LHCN-M2 (cell line): ENCODE measurements at regions not wholly inside any gene's neighbourhood (a gene's known extent, or its start where the extent isn't known, plus 50 kb on each side); places are given as distances from the start of the nearest gene placed in this dataset.

Experiments used
- DNase-seq: peaks from one replicate; pipeline ENCODE4 v3.0.0-alpha.2; 2012; ENCODE audit warnings: low read depth

DNA sequence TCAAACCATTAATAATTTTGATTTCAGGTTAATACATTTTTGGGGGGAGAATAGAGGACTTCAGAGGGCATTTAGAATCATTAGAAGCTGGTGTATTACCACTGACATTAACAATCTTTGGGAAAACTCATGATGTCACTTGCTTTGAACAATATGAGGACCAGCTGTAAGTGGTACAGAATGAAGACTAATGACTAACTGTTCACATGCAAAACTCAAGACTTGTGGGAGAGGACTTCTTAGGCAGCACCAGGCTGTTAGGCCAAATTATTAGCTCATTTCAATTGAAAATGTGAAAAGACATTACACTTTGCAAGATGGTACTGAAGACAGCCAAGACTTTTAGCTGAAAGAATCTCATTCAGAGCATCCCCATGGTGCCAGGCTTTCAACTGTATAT is 426.2 kb upstream of the ADAMTS9 start:
- no peak for DNase-seq

GRCh38 chr3:65112751-65113300 is 425.0 kb upstream of the ADAMTS9 start:
- DNase-seq = no peak

- no peak for DNase-seq
Observed at GRCh38 chr3:65110661-65111060, 422.9 kb upstream of the ADAMTS9 start.

DNA sequence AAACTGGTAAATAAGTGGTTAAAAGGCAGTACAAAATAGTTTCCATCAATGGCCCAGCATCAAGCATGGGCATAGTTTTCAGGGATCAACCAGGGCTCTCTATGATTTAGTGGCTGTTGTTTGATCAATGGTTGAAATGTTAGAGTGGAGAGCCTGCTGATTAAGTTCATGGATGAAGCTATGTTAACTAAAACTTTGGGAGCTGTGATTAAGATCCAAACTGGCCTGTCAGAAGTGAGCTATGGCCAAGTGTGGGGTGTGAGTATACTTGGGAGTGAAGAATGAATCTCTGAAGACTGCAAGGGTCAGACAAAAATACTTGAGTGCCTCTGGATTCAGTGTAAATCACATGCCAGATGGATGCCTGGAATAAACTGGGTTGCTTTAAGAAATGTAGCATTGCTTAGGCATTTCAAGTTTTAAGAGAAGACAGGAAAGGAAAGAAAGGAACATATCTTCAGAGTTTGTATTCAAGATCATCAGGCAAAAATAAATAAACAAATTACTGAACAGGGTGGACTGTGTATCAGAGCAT is 422.2 kb upstream of the ADAMTS9 start:
- DNase-seq = no peak

DNA sequence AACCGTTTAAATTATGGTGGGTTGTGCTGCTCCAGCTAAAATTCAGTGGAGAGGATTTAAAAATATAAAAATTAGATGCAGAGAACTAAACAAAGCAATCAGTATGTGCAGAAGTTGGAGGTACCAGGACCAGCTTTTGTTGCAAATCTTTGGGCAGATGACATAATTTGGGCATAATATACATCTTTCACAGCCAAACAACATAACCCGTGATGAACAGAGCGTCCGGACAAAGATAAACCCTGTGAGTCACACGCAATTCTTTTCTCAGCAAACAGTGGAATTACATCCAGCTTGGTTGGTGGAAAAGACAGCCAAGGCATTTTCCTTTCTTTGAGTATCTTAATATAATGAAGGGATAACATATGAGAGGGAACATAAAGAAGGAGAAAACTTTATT is 419.4 kb upstream of the ADAMTS9 start:
- DNase-seq = peak; percentile 13

DNA sequence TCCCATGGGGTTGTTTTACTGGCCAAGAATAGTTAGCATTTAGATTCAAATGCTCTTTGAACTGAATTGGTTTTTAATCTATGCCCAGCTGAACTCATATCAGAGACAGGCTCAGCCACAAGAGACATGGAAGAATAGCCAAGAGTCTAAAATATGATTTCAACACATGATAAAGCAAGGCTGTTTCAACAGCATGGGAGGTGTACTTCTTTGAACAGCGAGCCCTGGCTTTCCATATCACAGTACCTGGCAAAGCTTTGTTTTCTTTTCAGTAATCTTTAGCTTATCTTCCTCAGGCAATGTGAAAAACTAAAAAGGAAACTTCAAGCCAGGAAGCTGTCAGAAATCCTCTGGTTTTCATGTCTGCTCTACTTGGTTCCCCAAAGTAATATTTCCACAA is 413.6 kb upstream of the ADAMTS9 start:
- DNase-seq = no peak

DNA sequence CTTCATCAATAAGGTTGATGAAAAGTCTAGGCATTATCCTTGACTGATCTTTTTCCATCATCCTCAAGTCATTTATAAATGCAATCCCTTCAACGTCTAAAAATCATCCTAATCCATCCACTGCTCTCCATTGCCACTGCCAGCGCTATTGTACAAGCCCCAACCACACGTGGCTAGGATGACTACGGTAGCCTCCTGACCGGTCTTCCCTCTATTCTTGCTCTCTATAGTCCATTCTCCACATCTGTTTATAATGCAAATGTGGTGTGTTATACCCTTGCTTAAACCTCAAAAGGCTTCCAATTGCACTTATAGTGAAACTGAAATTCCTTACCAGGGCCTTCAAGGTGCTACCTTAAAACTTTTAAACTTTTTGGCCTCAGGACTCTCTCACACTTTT is 410.6 kb upstream of the ADAMTS9 start:
- DNase-seq = no peak

DNA sequence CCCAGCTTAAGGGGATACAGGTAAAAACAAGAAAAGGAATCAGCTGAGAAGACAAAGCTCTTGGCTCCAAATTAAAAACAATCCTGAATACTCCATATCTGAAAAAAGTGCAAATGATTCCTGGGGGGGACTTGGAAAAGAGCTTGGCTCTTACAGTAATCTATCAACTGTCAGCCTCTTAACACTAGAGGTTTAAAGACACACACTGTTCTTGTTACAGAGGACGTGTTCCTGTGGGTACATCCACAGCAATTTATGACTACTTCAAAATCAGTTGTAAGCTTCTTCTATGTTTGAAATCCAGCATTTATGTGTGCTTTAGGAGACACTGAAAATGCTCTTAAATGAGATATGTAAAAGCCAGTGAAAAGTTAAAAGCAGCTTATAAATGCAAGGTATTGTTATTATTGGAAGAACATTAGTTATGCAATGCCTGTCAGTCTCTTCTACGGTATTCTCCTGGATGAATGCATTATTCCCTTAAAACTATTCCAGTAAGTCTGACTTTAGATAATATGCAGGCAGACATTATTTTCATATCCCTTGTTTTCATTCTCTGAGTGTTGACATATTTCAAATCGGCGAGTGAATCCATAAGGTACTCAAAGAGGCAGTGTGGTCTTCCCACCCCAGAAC is 408.4 kb upstream of the ADAMTS9 start:
- DNase-seq = no peak

DNA sequence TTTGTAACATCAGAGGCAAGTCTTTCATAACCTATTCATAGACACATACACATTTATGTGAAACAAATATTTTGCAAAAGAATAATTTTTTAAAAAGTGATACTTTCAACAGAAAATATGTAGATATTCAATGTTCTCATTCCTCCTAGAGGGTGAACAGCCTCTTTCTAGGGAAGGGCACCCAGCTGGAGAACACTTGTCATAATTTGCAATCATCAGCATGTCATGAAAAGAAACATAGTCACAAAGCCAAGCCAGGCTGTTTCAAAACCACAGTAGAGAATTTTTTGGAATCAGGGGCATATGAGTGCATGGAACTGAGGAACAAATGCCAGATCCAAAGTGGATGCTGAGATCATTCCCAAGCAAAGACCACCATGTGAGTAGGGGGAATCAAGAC is 406.9 kb upstream of the ADAMTS9 start:
- DNase-seq = no peak

- no peak for DNase-seq
Observed at GRCh38 chr3:65093641-65094040, 405.8 kb upstream of the ADAMTS9 start.

GRCh38 chr3:65091565-65091964 is 403.8 kb upstream of the ADAMTS9 start:
- DNase-seq = no peak

DNA sequence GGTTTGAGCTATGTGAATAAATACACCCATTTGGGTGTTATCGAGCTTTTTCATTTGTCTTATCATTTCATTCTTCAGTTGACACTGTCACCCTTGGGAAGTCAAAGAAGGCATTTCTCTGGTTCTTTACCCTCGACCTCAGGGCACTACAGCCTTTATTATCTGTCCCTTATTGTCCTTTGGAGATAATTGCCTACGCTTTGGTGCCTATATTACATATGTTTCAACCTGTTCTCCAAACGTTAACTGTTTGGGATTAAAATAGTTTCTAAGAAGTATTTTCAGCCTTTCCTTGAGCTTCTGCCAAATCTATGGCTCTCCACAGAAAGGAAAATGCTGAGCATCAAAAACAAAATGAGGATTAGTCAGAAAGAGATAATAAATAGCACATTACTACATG is 395.4 kb upstream of the ADAMTS9 start:
- no peak for DNase-seq

DNA sequence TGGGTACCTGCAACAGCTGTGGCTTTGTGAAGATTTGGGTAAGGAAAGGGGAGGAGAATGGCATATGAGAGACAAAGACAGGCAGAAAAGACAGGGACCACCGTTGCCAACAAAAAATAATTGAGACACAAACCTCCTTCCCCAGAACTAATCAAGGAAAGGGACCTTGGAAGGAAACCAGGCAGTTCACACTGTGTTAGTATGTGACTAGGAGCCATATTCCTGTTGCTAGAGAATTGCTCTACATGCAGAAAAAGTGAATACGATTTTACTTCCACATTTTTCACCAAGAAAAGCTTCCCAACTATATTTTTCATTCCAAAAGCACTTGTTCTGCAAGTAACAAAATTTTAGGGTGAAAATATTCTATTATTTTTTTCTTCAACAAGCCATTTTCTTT is 393.7 kb upstream of the ADAMTS9 start:
- DNase-seq = no peak

GRCh38 chr3:65080432-65080831 is 392.6 kb upstream of the ADAMTS9 start:
- DNase-seq = peak; percentile 15

GRCh38 chr3:65079560-65079959 is 391.8 kb upstream of the ADAMTS9 start:
- DNase-seq = no peak

DNA sequence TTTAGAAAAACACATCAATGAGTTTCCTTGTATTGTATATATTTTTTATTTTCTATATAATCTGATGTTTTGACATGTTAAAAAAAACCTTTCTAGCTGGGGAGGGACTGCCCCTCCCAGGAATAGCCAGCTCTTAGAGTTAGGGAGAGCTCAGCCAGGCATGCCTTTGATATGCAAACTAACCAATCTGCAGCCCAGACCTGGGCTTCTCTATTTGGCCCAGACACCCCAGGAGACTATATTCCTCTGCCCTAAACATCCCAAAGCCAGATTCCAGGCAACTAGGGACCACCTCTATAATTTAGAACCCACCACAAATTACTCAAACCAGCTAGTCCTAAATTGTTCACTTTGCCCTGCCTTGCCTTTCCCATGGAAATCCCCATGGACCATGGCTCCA is 390.9 kb upstream of the ADAMTS9 start:
- DNase-seq = no peak

GRCh38 chr3:65077124-65077523 is 389.3 kb upstream of the ADAMTS9 start:
- DNase-seq = no peak

GRCh38 chr3:65070968-65071367 is 383.2 kb upstream of the ADAMTS9 start:
- DNase-seq = peak; percentile 7

GRCh38 chr3:65060904-65061303 is 373.1 kb upstream of the ADAMTS9 start:
- peak; percentile 3 for DNase-seq

GRCh38 chr3:65052101-65052500 is 364.3 kb upstream of the ADAMTS9 start:
- no peak for DNase-seq

DNA sequence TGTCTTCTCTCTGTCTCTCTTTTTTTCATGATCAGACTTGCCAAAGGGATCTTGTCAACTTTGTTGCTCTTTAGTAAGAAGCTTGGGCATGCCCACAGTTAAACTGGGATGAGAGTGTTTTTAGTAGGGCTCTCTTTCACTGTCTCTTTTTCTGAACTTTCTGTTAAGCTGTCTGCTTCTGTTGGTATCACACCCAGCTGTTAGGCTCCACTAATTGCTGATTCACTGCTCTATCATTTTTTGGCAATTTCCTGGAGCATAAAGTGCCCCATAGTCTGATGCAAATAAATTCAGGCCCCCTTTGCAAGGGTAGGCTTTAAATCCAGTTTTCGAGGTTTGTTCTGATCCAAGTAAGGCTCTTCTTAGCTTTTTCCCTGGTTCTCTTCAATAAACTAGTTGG is 360.4 kb upstream of the ADAMTS9 start:
- peak; percentile 49 for DNase-seq

GRCh38 chr3:65045138-65045537 is 357.3 kb upstream of the ADAMTS9 start:
- no peak for DNase-seq

GRCh38 chr3:65044401-65044800 is 356.6 kb upstream of the ADAMTS9 start:
- no peak for DNase-seq

DNA sequence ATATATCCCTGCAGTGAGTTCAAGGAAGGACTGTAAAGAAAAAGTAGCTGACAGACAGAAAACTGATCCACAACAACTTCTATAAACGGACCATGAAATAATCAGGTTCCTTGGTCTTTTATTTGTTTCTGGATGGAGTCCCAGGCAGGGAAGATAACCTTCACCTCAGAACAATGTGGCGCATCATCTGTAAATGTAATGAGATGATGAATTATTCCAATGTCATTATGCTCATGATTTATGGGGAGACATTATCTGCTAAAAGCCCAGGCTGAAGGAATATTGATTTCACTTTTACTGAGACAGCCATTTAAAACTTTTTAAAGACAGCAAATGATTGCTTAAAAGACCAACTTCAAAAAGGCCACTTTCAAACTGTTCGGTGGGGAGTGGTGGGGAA is 354.9 kb upstream of the ADAMTS9 start:
- no peak for DNase-seq
